ENCODE measurements at regions not wholly inside any gene's neighbourhood (a gene's known extent, or its start where the extent isn't known, plus 50 kb on each side); places are given as distances from the start of the nearest gene placed in this dataset.
A peak's percentile ranks its signal among the peaks of the same experiment; 100 is the strongest.
"Not testable (repeated sequence)": the region's sequence is repeated elsewhere in the genome, so short reads cannot be mapped to it uniquely, and the experiment has no call there.

- not testable (repeated sequence) for DNase-seq (ENCODE audit: low read depth in 1 of 2, low spot score in 1 of 2)
These were observed 59.8 kb upstream of the RTL6 start for GRCh38 chr22:44557872-44558271.

GRCh38 chr22:44557064-44557748, 59.2 kb upstream of the RTL6 start:
- no peak for DNase-seq (ENCODE audit: low read depth in 1 of 2, low spot score in 1 of 2)

GRCh38 chr22:44555597-44555996, 57.6 kb upstream of the RTL6 start:
- no peak for DNase-seq (ENCODE audit: low read depth in 1 of 2, low spot score in 1 of 2)

- DNase-seq (ENCODE audit: low read depth in 1 of 2, low spot score in 1 of 2): no peak
These were observed 57.0 kb upstream of the RTL6 start for GRCh38 chr22:44555046-44555445.

GRCh38 chr22:44554411-44554810, 56.4 kb upstream of the RTL6 start:
- DNase-seq (ENCODE audit: low read depth in 1 of 2, low spot score in 1 of 2): no peak

GRCh38 chr22:44550711-44551491, 52.9 kb upstream of the RTL6 start:
- peak in 1 of 2 donors; percentile 7 for DNase-seq (ENCODE audit: low read depth in 1 of 2, low spot score in 1 of 2)

GRCh38 chr22:44549701-44550100, 51.7 kb upstream of the RTL6 start:
- no peak for DNase-seq (ENCODE audit: low read depth in 1 of 2, low spot score in 1 of 2)

- no peak for DNase-seq (ENCODE audit: low read depth in 1 of 2, low spot score in 1 of 2)
These were observed 50.9 kb upstream of the RTL6 start for GRCh38 chr22:44548981-44549380.

All from activated CD4-positive, alpha-beta T cell treated with anti-CD3 and anti-CD28 coated beads, Interleukin-2, amount 50 U/mL, for 24 hours (primary cell).